ENCODE measurements at regions not wholly inside any gene's neighbourhood (a gene's known extent, or its start where the extent isn't known, plus 50 kb on each side); places are given as distances from the start of the nearest gene placed in this dataset.

DNA sequence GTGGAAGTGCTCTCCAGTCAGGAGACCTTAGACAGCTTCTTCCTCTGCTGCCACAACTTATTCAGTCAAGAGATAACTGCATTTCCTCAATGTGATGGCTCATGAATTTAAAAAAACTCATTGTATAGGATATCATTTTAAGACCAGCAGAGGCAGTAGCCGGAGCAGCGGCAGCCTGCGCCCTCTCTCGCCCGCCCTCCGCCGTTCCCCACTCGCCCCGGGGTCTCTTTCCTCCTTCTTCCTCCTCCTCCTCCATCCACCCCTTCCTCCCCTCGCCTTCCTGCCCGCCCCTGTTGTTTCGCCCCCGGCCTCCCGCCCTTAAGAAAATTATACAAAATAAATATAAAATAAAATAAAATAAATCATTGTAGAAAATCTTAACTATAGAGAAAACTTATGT is 687.6 kb downstream of the FLRT2 start:
- Histone ChIP-seq H3K27ac (ENCODE audit: low read depth, low read length) (no peak overlapping the region), H3K9me3 (ENCODE audit: control insufficient read depth, low read length) (no peaks in the 10 kb centered on the region)
- TF ChIP-seq, protein P1, sequence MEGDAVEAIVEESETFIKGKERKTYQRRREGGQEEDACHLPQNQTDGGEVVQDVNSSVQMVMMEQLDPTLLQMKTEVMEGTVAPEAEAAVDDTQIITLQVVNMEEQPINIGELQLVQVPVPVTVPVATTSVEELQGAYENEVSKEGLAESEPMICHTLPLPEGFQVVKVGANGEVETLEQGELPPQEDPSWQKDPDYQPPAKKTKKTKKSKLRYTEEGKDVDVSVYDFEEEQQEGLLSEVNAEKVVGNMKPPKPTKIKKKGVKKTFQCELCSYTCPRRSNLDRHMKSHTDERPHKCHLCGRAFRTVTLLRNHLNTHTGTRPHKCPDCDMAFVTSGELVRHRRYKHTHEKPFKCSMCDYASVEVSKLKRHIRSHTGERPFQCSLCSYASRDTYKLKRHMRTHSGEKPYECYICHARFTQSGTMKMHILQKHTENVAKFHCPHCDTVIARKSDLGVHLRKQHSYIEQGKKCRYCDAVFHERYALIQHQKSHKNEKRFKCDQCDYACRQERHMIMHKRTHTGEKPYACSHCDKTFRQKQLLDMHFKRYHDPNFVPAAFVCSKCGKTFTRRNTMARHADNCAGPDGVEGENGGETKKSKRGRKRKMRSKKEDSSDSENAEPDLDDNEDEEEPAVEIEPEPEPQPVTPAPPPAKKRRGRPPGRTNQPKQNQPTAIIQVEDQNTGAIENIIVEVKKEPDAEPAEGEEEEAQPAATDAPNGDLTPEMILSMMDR (conservative IDR thresholded peaks at IDR 0.05) = peak; percentile 47

DNA sequence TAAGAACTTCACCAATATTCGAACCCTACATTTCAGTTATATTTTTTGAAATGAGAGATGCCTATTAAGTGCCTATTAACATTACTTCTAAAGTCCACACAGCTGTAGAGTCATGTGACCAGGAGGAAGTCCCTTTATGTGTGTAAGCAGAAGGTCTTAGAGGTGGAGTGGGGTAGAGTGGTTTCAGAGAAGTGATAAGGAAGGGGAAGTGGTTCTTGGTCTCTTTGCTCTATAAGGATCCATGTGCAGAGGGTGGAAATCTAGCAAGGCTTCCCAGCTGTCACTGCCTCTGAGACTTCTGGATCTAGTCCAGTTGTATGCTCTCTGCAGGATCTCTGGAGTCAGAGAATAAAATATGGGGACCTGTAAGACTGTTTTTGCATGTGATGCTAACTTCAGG is 673.9 kb downstream of the FLRT2 start:
- no peaks in the 10 kb centered on the region for H3K4me1 Mint-ChIP-seq
- TF ChIP-seq, protein P1 (conservative IDR thresholded peaks at IDR 0.05) = no peak
- no peaks in the 10 kb centered on the region for H3K4me1 ChIP-seq (ENCODE audit: control insufficient read depth, insufficient read depth, low read length)

More for the DNA sequence above, 687.6 kb downstream of the FLRT2 start:
- Mint-ChIP-seq H3K4me3 (no peak overlapping the region), H3K36me3 (ENCODE audit: low read depth) (no peaks in the 10 kb centered on the region), H3K27ac (no peak overlapping the region), H3K9me3 (no peaks in the 10 kb centered on the region), H3K4me1 (peaks cover 12% of the 10 kb centered on the region), H3K27me3 (ENCODE audit: insufficient read depth) (no peaks in the 10 kb centered on the region)
- peak; percentile 65 for DNase-seq
- Histone ChIP-seq H3K4me1 (ENCODE audit: control insufficient read depth, insufficient read depth, low read length) (peaks cover 5% of the 10 kb centered on the region), H3K36me3 (ENCODE audit: control insufficient read depth, insufficient read depth, low read length) (no peaks in the 10 kb centered on the region), H3K4me3 (ENCODE audit: low read length) (no peak overlapping the region), H3K9ac (ENCODE audit: extremely low read depth, low read length, poor library complexity, severe bottlenecking) (no peak overlapping the region), H3K27me3 (ENCODE audit: control insufficient read depth, insufficient read depth, low read length, poor library complexity, severe bottlenecking) (no peaks in the 10 kb centered on the region)
- WGBS, 2 experiments (ENCODE audit: insufficient coverage in 1 of 2, insufficient read length in 1 of 2) = 71% methylated on average over 10 of the region's 14 CpGs; no CpG with 5 or more reads in 1 of the 2 experiments

DNA sequence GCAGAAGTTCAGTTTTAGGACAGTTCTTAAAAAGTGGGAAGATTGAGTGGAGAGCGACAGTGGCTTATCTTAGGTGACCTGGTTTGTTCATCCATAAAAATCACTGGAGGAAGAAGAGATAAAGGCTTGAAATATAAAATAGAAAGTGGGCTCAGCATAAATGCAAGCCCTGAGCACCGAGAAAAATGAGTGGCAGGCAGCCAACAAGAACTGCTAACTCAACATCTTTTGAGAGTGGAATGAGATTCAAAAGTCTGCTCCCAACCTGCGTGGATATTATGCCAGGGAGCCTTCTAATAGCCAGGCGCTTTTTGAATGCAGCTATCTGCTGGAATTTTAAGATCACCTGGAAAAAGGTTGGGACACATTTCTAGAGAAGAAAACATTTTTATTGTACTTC is 666.5 kb downstream of the FLRT2 start:
- H3K27ac ChIP-seq (ENCODE audit: low read depth, low read length) = no peak overlapping the region
- Mint-ChIP-seq H3K4me1 (peaks cover 3% of the 10 kb centered on the region), H3K4me3 (no peak overlapping the region), H3K27me3 (ENCODE audit: insufficient read depth) (no peaks in the 10 kb centered on the region), H3K36me3 (ENCODE audit: low read depth) (no peaks in the 10 kb centered on the region), H3K27ac (no peak overlapping the region), H3K9me3 (peaks cover 13% of the 10 kb centered on the region)
- no peak overlapping the region for H3K4me3 ChIP-seq (ENCODE audit: low read length)
- no peak for DNase-seq
- no peaks in the 10 kb centered on the region for H3K27me3 ChIP-seq (ENCODE audit: control insufficient read depth, insufficient read depth, low read length, poor library complexity, severe bottlenecking)
- 86 to 92% methylated on average over 4 of the region's 4 CpGs for WGBS, 2 experiments (ENCODE audit: insufficient coverage in 1 of 2, insufficient read length in 1 of 2)
- H3K36me3 ChIP-seq (ENCODE audit: control insufficient read depth, insufficient read depth, low read length) = no peaks in the 10 kb centered on the region
- H3K9ac ChIP-seq (ENCODE audit: extremely low read depth, low read length, poor library complexity, severe bottlenecking) = no peak overlapping the region
- no peaks in the 10 kb centered on the region for H3K4me1 ChIP-seq (ENCODE audit: control insufficient read depth, insufficient read depth, low read length)
- TF ChIP-seq, protein P1 (conservative IDR thresholded peaks at IDR 0.05) = no peak
- H3K9me3 ChIP-seq (ENCODE audit: control insufficient read depth, low read length) = no peaks in the 10 kb centered on the region

More for the DNA sequence above, 673.9 kb downstream of the FLRT2 start:
- no peak overlapping the region for H3K4me3 Mint-ChIP-seq
- peaks cover 7% of the 10 kb centered on the region for H3K9me3 Mint-ChIP-seq
- no peaks in the 10 kb centered on the region for H3K36me3 ChIP-seq (ENCODE audit: control insufficient read depth, insufficient read depth, low read length)
- no CpG with 5 or more reads among the region's 1 CpG for WGBS, 2 experiments (ENCODE audit: insufficient coverage in 1 of 2, insufficient read length in 1 of 2)
- H3K27ac ChIP-seq (ENCODE audit: low read depth, low read length) = no peak overlapping the region
- H3K4me3 ChIP-seq (ENCODE audit: low read length) = no peak overlapping the region
- H3K9me3 ChIP-seq (ENCODE audit: control insufficient read depth, low read length) = no peaks in the 10 kb centered on the region
- no peaks in the 10 kb centered on the region for H3K36me3 Mint-ChIP-seq (ENCODE audit: low read depth)
- no peak overlapping the region for H3K9ac ChIP-seq (ENCODE audit: extremely low read depth, low read length, poor library complexity, severe bottlenecking)
- H3K27ac Mint-ChIP-seq = no peak overlapping the region
- H3K27me3 ChIP-seq (ENCODE audit: control insufficient read depth, insufficient read depth, low read length, poor library complexity, severe bottlenecking) = no peaks in the 10 kb centered on the region
- no peaks in the 10 kb centered on the region for H3K27me3 Mint-ChIP-seq (ENCODE audit: insufficient read depth)
- DNase-seq = no peak

Data from endodermal cell (in vitro differentiated cells).